Adrenal gland (tissue), 5 donors: ENCODE measurements at regions not wholly inside any gene's neighbourhood (a gene's known extent, or its start where the extent isn't known, plus 50 kb on each side); places are given as distances from the start of the nearest gene placed in this dataset.

Experiments used
- POLR2A ChIP-seq, 2 donors: fragments of 450-650 bp; IDR thresholded peaks; one replicate each; pipeline ENCODE4 v1.6.1; 2017; ENCODE audit warnings: antibody characterized with exemption in 2 of 2, mild to moderate bottlenecking in 2 of 2, moderate library complexity in 1 of 2
- TF ChIP-seq, protein P1 (sequence below), 6 experiments: fragments of 450-650 bp in 4 of 6; fragments of 200-600 bp in 2 of 6; sonication (generic) in 1 of 6; IDR thresholded peaks; 1 replicate in 5 of 6; 2 replicates in 1 of 6; pipeline versions ENCODE4 v1.5.1 to v1.8.0; 2016 to 2021; ENCODE audit warnings: antibody characterized with exemption in 6 of 6, mild to moderate bottlenecking in 2 of 6, moderate library complexity in 1 of 6
- donor health status: DM: no; HTN: no; CAD: no.

DNA sequence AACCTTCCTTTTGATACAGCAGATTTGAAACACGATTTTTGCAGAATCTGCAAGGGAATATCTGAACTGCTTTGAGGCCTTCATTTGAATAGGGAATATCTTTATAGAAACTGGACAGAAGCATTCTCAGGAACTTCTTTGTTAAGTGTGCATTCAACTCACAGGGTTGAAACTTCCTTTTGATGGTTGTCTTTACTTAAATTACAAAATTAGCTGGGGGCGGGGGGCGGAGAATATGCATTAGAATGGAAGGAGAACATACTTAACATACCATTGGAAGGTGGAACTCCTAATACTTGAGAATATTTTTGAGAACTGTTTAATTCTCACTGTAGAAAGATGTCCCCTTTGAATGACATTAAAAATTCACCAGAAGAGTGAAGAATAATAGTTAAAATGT, 104.4 kb downstream of the TRIM51G start:
- TF ChIP-seq, protein P1, sequence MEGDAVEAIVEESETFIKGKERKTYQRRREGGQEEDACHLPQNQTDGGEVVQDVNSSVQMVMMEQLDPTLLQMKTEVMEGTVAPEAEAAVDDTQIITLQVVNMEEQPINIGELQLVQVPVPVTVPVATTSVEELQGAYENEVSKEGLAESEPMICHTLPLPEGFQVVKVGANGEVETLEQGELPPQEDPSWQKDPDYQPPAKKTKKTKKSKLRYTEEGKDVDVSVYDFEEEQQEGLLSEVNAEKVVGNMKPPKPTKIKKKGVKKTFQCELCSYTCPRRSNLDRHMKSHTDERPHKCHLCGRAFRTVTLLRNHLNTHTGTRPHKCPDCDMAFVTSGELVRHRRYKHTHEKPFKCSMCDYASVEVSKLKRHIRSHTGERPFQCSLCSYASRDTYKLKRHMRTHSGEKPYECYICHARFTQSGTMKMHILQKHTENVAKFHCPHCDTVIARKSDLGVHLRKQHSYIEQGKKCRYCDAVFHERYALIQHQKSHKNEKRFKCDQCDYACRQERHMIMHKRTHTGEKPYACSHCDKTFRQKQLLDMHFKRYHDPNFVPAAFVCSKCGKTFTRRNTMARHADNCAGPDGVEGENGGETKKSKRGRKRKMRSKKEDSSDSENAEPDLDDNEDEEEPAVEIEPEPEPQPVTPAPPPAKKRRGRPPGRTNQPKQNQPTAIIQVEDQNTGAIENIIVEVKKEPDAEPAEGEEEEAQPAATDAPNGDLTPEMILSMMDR (IDR thresholded peaks at IDR 0.05) = no peak
- no peak for TF ChIP-seq POLR2A (IDR thresholded peaks at IDR 0.05)
